ENCODE measurements at regions not wholly inside any gene's neighbourhood (a gene's known extent, or its start where the extent isn't known, plus 50 kb on each side); places are given as distances from the start of the nearest gene placed in this dataset.

- H3K27me3 ChIP-seq: no peaks in the 10 kb centered on the region
- no peak for DNase-seq
- no peaks in the 10 kb centered on the region for H3K4me1 ChIP-seq
- no peaks in the 10 kb centered on the region for H3K36me3 ChIP-seq
- no peak overlapping the region for H3K4me3 ChIP-seq
- no peaks in the 10 kb centered on the region for H3K9me3 ChIP-seq (replicated peaks)
- no peak overlapping the region for H3K27ac ChIP-seq
Measured at GRCh38 chr16:79756571-79756970, 156.0 kb upstream of the MAF start.

- Histone ChIP-seq H3K27ac (no peak overlapping the region), H3K27me3 (no peaks in the 10 kb centered on the region), H3K4me3 (no peak overlapping the region), H3K4me1 (no peaks in the 10 kb centered on the region), H3K36me3 (no peaks in the 10 kb centered on the region), H3K9me3 (replicated peaks) (no peaks in the 10 kb centered on the region)
- no peak for DNase-seq
Measured at GRCh38 chr16:79754501-79754900, 154.0 kb upstream of the MAF start.

GRCh38 chr16:79754081-79754480 is 153.5 kb upstream of the MAF start:
- Histone ChIP-seq H3K9me3 (replicated peaks) (no peaks in the 10 kb centered on the region), H3K36me3 (no peaks in the 10 kb centered on the region), H3K27me3 (no peaks in the 10 kb centered on the region), H3K4me3 (no peak overlapping the region), H3K27ac (no peak overlapping the region), H3K4me1 (no peaks in the 10 kb centered on the region)
- no peak for DNase-seq

GRCh38 chr16:79753286-79753685 is 152.7 kb upstream of the MAF start:
- no peak for DNase-seq
- H3K4me1 ChIP-seq: no peaks in the 10 kb centered on the region

GRCh38 chr16:79752396-79752795 is 151.9 kb upstream of the MAF start:
- no peak for DNase-seq
- H3K4me3 ChIP-seq: no peak overlapping the region
- no peaks in the 10 kb centered on the region for H3K9me3 ChIP-seq (replicated peaks)
- H3K27me3 ChIP-seq: no peaks in the 10 kb centered on the region
- no peak overlapping the region for H3K27ac ChIP-seq
- no peaks in the 10 kb centered on the region for H3K4me1 ChIP-seq
- no peaks in the 10 kb centered on the region for H3K36me3 ChIP-seq

More at GRCh38 chr16:79753286-79753685, 152.7 kb upstream of the MAF start:
- H3K9me3 ChIP-seq (replicated peaks): no peaks in the 10 kb centered on the region
- H3K27me3 ChIP-seq: no peaks in the 10 kb centered on the region
- H3K36me3 ChIP-seq: no peaks in the 10 kb centered on the region
- no peak overlapping the region for H3K27ac ChIP-seq
- H3K4me3 ChIP-seq: no peak overlapping the region

GRCh38 chr16:79751471-79752184 is 151.1 kb upstream of the MAF start:
- H3K4me3 ChIP-seq: no peak overlapping the region
- no peaks in the 10 kb centered on the region for H3K9me3 ChIP-seq (replicated peaks)
- H3K4me1 ChIP-seq: no peaks in the 10 kb centered on the region
- no peaks in the 10 kb centered on the region for H3K27me3 ChIP-seq
- H3K27ac ChIP-seq: no peak overlapping the region
- H3K36me3 ChIP-seq: no peaks in the 10 kb centered on the region
- DNase-seq: no peak

GRCh38 chr16:79750311-79750710 is 149.8 kb upstream of the MAF start:
- no peaks in the 10 kb centered on the region for H3K36me3 ChIP-seq
- no peaks in the 10 kb centered on the region for H3K4me1 ChIP-seq
- no peak overlapping the region for H3K27ac ChIP-seq
- H3K9me3 ChIP-seq (replicated peaks): no peaks in the 10 kb centered on the region
- H3K27me3 ChIP-seq: no peaks in the 10 kb centered on the region
- DNase-seq: no peak
- H3K4me3 ChIP-seq: no peak overlapping the region

- Histone ChIP-seq H3K36me3 (no peaks in the 10 kb centered on the region), H3K4me1 (no peaks in the 10 kb centered on the region), H3K4me3 (no peak overlapping the region), H3K27me3 (no peaks in the 10 kb centered on the region), H3K27ac (no peak overlapping the region), H3K9me3 (replicated peaks) (no peaks in the 10 kb centered on the region)
- DNase-seq: no peak
Measured at GRCh38 chr16:79748629-79749028, 148.1 kb upstream of the MAF start.

GRCh38 chr16:79747688-79748087 is 147.2 kb upstream of the MAF start:
- no peak for DNase-seq
- H3K36me3 ChIP-seq: no peaks in the 10 kb centered on the region
- no peak overlapping the region for H3K4me3 ChIP-seq
- no peak overlapping the region for H3K27ac ChIP-seq
- no peaks in the 10 kb centered on the region for H3K4me1 ChIP-seq
- no peaks in the 10 kb centered on the region for H3K27me3 ChIP-seq
- no peaks in the 10 kb centered on the region for H3K9me3 ChIP-seq (replicated peaks)

- Histone ChIP-seq H3K4me3 (no peak overlapping the region), H3K36me3 (no peaks in the 10 kb centered on the region), H3K4me1 (no peaks in the 10 kb centered on the region), H3K27me3 (no peaks in the 10 kb centered on the region), H3K27ac (no peak overlapping the region), H3K9me3 (replicated peaks) (no peaks in the 10 kb centered on the region)
- no peak for DNase-seq
Measured at GRCh38 chr16:79740252-79740651, 139.7 kb upstream of the MAF start.

- Histone ChIP-seq H3K4me1 (no peaks in the 10 kb centered on the region), H3K27ac (no peak overlapping the region), H3K4me3 (no peak overlapping the region), H3K36me3 (no peaks in the 10 kb centered on the region), H3K27me3 (no peaks in the 10 kb centered on the region), H3K9me3 (replicated peaks) (no peaks in the 10 kb centered on the region)
- DNase-seq: no peak
Measured at GRCh38 chr16:79735271-79735670, 134.7 kb upstream of the MAF start.

GRCh38 chr16:79734721-79735120 is 134.2 kb upstream of the MAF start:
- Histone ChIP-seq H3K4me1 (no peaks in the 10 kb centered on the region), H3K27ac (no peak overlapping the region), H3K36me3 (no peaks in the 10 kb centered on the region), H3K27me3 (no peaks in the 10 kb centered on the region), H3K4me3 (no peak overlapping the region), H3K9me3 (replicated peaks) (no peaks in the 10 kb centered on the region)
- DNase-seq: no peak

GRCh38 chr16:79728923-79729240 is 128.3 kb upstream of the MAF start:
- no peak for DNase-seq
- Histone ChIP-seq H3K27ac (no peak overlapping the region), H3K4me3 (no peak overlapping the region), H3K36me3 (no peaks in the 10 kb centered on the region), H3K4me1 (no peaks in the 10 kb centered on the region), H3K27me3 (no peaks in the 10 kb centered on the region), H3K9me3 (replicated peaks) (no peaks in the 10 kb centered on the region)

- Histone ChIP-seq H3K4me3 (no peak overlapping the region), H3K9me3 (replicated peaks) (no peaks in the 10 kb centered on the region), H3K27ac (no peak overlapping the region), H3K4me1 (no peaks in the 10 kb centered on the region), H3K27me3 (no peaks in the 10 kb centered on the region), H3K36me3 (no peaks in the 10 kb centered on the region)
- DNase-seq: no peak
Measured at GRCh38 chr16:79728048-79728922, 127.7 kb upstream of the MAF start.

- no peaks in the 10 kb centered on the region for H3K27me3 ChIP-seq
- no peaks in the 10 kb centered on the region for H3K4me1 ChIP-seq
- no peaks in the 10 kb centered on the region for H3K36me3 ChIP-seq
- H3K9me3 ChIP-seq (replicated peaks): no peaks in the 10 kb centered on the region
- no peak for DNase-seq
- H3K27ac ChIP-seq: no peak overlapping the region
- no peak overlapping the region for H3K4me3 ChIP-seq
Measured at GRCh38 chr16:79726902-79727301, 126.4 kb upstream of the MAF start.

- Histone ChIP-seq H3K4me1 (no peaks in the 10 kb centered on the region), H3K4me3 (no peak overlapping the region), H3K27ac (no peak overlapping the region), H3K27me3 (no peaks in the 10 kb centered on the region), H3K9me3 (replicated peaks) (no peaks in the 10 kb centered on the region), H3K36me3 (no peaks in the 10 kb centered on the region)
- peak in 1 of 2 experiments; percentile 5 for DNase-seq
Measured at GRCh38 chr16:79725051-79725450, 124.5 kb upstream of the MAF start.

Measured in SJCRH30 (cell line).